ENCODE measurements at regions not wholly inside any gene's neighbourhood (a gene's known extent, or its start where the extent isn't known, plus 50 kb on each side); places are given as distances from the start of the nearest gene placed in this dataset.

GRCh38 chr4:24666316-24666715, 82.0 kb upstream of the DHX15 start:
- Histone ChIP-seq H3K9me3 (replicated peaks; ENCODE audit: control insufficient read depth, insufficient read depth, low read length) (no peaks in the 10 kb centered on the region), H3K36me3 (ENCODE audit: control insufficient read depth in 2 of 2, extremely low read depth in 1 of 2, insufficient read depth in 2 of 2, low read length in 2 of 2) (no peaks in the 10 kb centered on the region), H3K4me2 (ENCODE audit: insufficient read depth, low read length) (no peak overlapping the region), H3K4me3 (replicated peaks in 1 of 3; ENCODE audit: insufficient read depth in 1 of 3, low read depth in 1 of 3, low read length in 3 of 3) (no peak overlapping the region), H3K27ac (ENCODE audit: insufficient read depth, low read depth, low read length) (no peak overlapping the region), H3K9ac (replicated peaks; ENCODE audit: extremely low read depth, insufficient read depth, low read length) (no peak overlapping the region), H4K20me1 (replicated peaks; ENCODE audit: control insufficient read depth, extremely low read depth, insufficient read depth, low read length) (no peaks in the 10 kb centered on the region), H3K4me1 (ENCODE audit: control insufficient read depth, extremely low read depth, insufficient read depth, low read length) (no peaks in the 10 kb centered on the region), H3K9me1 (replicated peaks; ENCODE audit: control insufficient read depth, extremely low read depth, insufficient read depth, low read length) (no peaks in the 10 kb centered on the region), H2AFZ (ENCODE audit: low read depth, low read length) (no peak overlapping the region), H3K79me2 (ENCODE audit: control insufficient read depth, insufficient read depth, low read length) (no peaks in the 10 kb centered on the region), H3K27me3 (ENCODE audit: control insufficient read depth in 2 of 2, insufficient read depth in 2 of 2, low read length in 2 of 2) (peaks cover 0 to 2% of the 10 kb centered on the region in 2 experiments)
- intact Hi-C loops (cut with micrococcal nuclease) (no loop called here), dilution Hi-C loops (cut with MboI; ENCODE audit: extremely low pct_ligation_motif_present, low sequenced_read_pairs) (no loop called here)
- DNase-seq (ENCODE audit: low read depth, low spot score), result no peak
- BruUV-seq (replicated peaks), result no TSS peak
- CTCF ChIA-PET, result no interaction called here
- POLR2A ChIA-PET, result no interaction called here
- FAIRE-seq, result no peak
- no peak for TF ChIP-seq GATA2 (IDR thresholded peaks at IDR 0.05; ENCODE audit: insufficient read depth, insufficient read length, low read depth, low read length)
- no peak for TF ChIP-seq EZH2 (IDR thresholded peaks at IDR 0.05; ENCODE audit: borderline replicate concordance, low read depth, low read length, severe bottlenecking)
- TF ChIP-seq JUN (IDR thresholded peaks at IDR 0.05; ENCODE audit: borderline replicate concordance, insufficient read depth, insufficient read length, low read depth), result no peak
- TF ChIP-seq, protein P1, sequence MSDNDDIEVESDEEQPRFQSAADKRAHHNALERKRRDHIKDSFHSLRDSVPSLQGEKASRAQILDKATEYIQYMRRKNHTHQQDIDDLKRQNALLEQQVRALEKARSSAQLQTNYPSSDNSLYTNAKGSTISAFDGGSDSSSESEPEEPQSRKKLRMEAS (IDR thresholded peaks at IDR 0.05; ENCODE audit: insufficient read depth, insufficient read length), result no peak
- no peak for TF ChIP-seq POLR2A (IDR thresholded peaks at IDR 0.05; ENCODE audit: low read depth, low read length)
- TF ChIP-seq FOS (IDR thresholded peaks at IDR 0.05; ENCODE audit: borderline replicate concordance, insufficient read depth, low read length), result no peak
- TF ChIP-seq, protein P2, sequence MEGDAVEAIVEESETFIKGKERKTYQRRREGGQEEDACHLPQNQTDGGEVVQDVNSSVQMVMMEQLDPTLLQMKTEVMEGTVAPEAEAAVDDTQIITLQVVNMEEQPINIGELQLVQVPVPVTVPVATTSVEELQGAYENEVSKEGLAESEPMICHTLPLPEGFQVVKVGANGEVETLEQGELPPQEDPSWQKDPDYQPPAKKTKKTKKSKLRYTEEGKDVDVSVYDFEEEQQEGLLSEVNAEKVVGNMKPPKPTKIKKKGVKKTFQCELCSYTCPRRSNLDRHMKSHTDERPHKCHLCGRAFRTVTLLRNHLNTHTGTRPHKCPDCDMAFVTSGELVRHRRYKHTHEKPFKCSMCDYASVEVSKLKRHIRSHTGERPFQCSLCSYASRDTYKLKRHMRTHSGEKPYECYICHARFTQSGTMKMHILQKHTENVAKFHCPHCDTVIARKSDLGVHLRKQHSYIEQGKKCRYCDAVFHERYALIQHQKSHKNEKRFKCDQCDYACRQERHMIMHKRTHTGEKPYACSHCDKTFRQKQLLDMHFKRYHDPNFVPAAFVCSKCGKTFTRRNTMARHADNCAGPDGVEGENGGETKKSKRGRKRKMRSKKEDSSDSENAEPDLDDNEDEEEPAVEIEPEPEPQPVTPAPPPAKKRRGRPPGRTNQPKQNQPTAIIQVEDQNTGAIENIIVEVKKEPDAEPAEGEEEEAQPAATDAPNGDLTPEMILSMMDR (IDR thresholded peaks at IDR 0.05; ENCODE audit: extremely low read depth in 1 of 2, insufficient read depth in 1 of 2, low read depth in 1 of 2, low read length in 2 of 2), result no peak
- no peak for TF ChIP-seq MYC (IDR thresholded peaks at IDR 0.05; ENCODE audit: low read depth, low read length)
- no peak for TF ChIP-seq POLR2AphosphoS5 (IDR thresholded peaks at IDR 0.05; ENCODE audit: insufficient read depth, low read depth, low read length)

All from endothelial cell of umbilical vein (primary cell).